ENCODE measurements at regions not wholly inside any gene's neighbourhood (a gene's known extent, or its start where the extent isn't known, plus 50 kb on each side); places are given as distances from the start of the nearest gene placed in this dataset.

- FAIRE-seq (no peak), DNase-seq (ENCODE audit: insufficient read length, low spot score) (no peak)
Measured at GRCh38 chr15:39381517-39381916, 199.4 kb upstream of the THBS1 start.

- DNase-seq (ENCODE audit: insufficient read length, low spot score), result no peak
Measured at GRCh38 chr15:39388118-39388517, 192.8 kb upstream of the THBS1 start.

GRCh38 chr15:39391230-39391629 lies 189.6 kb upstream of the THBS1 start:
- FAIRE-seq, result no peak
- DNase-seq (ENCODE audit: insufficient read length, low spot score), result no peak

More at GRCh38 chr15:39388118-39388517, 192.8 kb upstream of the THBS1 start:
- FAIRE-seq, result no peak

GRCh38 chr15:39392469-39393047 lies 188.3 kb upstream of the THBS1 start:
- FAIRE-seq, result no peak
- DNase-seq (ENCODE audit: insufficient read length, low spot score), result no peak

- no peak for FAIRE-seq
- no peak for DNase-seq (ENCODE audit: insufficient read length, low spot score)
Measured at GRCh38 chr15:39393575-39394335, 187.1 kb upstream of the THBS1 start.

GRCh38 chr15:39394496-39394895 lies 186.4 kb upstream of the THBS1 start:
- no peak for DNase-seq (ENCODE audit: insufficient read length, low spot score)
- no peak for FAIRE-seq

- DNase-seq (ENCODE audit: insufficient read length, low spot score), result no peak
Measured at GRCh38 chr15:39396979-39397615, 183.8 kb upstream of the THBS1 start.

GRCh38 chr15:39397883-39398282 lies 183.0 kb upstream of the THBS1 start:
- no peak for DNase-seq (ENCODE audit: insufficient read length, low spot score)

More at GRCh38 chr15:39396979-39397615, 183.8 kb upstream of the THBS1 start:
- no peak for FAIRE-seq

GRCh38 chr15:39399600-39399999 lies 181.3 kb upstream of the THBS1 start:
- FAIRE-seq (no peak), DNase-seq (ENCODE audit: insufficient read length, low spot score) (no peak)

More at GRCh38 chr15:39397883-39398282, 183.0 kb upstream of the THBS1 start:
- no peak for FAIRE-seq

- no peak for FAIRE-seq
- no peak for DNase-seq (ENCODE audit: insufficient read length, low spot score)
Measured at GRCh38 chr15:39400002-39400401, 180.9 kb upstream of the THBS1 start.

- FAIRE-seq, result no peak
Measured at GRCh38 chr15:39400821-39401550, 179.9 kb upstream of the THBS1 start.

GRCh38 chr15:39403640-39404117 lies 177.2 kb upstream of the THBS1 start:
- no peak for DNase-seq (ENCODE audit: insufficient read length, low spot score)
- no peak for FAIRE-seq

More at GRCh38 chr15:39400821-39401550, 179.9 kb upstream of the THBS1 start:
- no peak for DNase-seq (ENCODE audit: insufficient read length, low spot score)

GRCh38 chr15:39404767-39405181 lies 176.1 kb upstream of the THBS1 start:
- no peak for FAIRE-seq
- DNase-seq (ENCODE audit: insufficient read length, low spot score), result no peak

- DNase-seq (ENCODE audit: insufficient read length, low spot score) (no peak), FAIRE-seq (no peak)
Measured at GRCh38 chr15:39406485-39406884, 174.4 kb upstream of the THBS1 start.

GRCh38 chr15:39407116-39407515 lies 173.8 kb upstream of the THBS1 start:
- DNase-seq (ENCODE audit: insufficient read length, low spot score), result no peak
- no peak for FAIRE-seq

- FAIRE-seq (no peak), DNase-seq (ENCODE audit: insufficient read length, low spot score) (no peak)
Measured at GRCh38 chr15:39409876-39410530, 170.9 kb upstream of the THBS1 start.

- FAIRE-seq (peak; percentile 81), DNase-seq (ENCODE audit: insufficient read length, low spot score) (peak; percentile 27)
Measured at GRCh38 chr15:39411102-39411989, 169.5 kb upstream of the THBS1 start.

GRCh38 chr15:39413558-39413957 lies 167.3 kb upstream of the THBS1 start:
- FAIRE-seq, result no peak
- DNase-seq (ENCODE audit: insufficient read length, low spot score), result no peak

GRCh38 chr15:39414201-39414600 lies 166.7 kb upstream of the THBS1 start:
- FAIRE-seq (peak; percentile 18), DNase-seq (ENCODE audit: insufficient read length, low spot score) (no peak)

Data from GM19239 (cell line).